ENCODE measurements at regions not wholly inside any gene's neighbourhood (a gene's known extent, or its start where the extent isn't known, plus 50 kb on each side); places are given as distances from the start of the nearest gene placed in this dataset.

DNA sequence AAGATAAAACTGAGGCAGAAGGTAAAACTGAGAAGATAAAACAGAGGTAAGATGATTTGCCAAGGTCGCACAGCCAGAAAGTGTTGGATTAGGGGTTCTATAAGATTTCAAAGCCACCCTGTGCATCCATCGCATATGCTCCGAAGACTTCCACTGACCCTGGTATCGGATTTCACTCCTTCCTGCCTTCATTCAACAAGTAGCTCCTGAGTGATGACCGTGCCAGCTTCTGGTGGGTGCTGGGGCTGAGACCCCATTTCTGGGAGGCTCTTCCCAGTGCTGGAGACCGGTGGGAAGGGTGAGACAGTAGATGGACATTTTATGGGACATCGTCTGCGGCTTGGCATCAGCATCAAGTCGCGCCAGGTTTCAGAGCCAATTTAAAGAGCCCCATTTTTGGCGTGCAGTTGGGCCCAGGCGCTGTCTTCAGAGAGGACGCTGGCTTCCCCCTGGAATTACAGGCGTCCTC is 53.7 kb upstream of the DAB2IP start:
- TF ChIP-seq POLR2AphosphoS5 (IDR thresholded peaks at IDR 0.05; ENCODE audit: low read depth, low read length) (no peak), POLR2A (IDR thresholded peaks at IDR 0.05; ENCODE audit: low read depth, low read length) (no peak), POU2F2 (IDR thresholded peaks at IDR 0.05; ENCODE audit: low read depth, low read length) (no peak), SPI1 (IDR thresholded peaks at IDR 0.05; ENCODE audit: low read depth, low read length) (no peak), TAF1 (IDR thresholded peaks at IDR 0.05; ENCODE audit: low read depth, low read length) (no peak)
